ENCODE measurements at regions not wholly inside any gene's neighbourhood (a gene's known extent, or its start where the extent isn't known, plus 50 kb on each side); places are given as distances from the start of the nearest gene placed in this dataset.

GRCh38 chr12:30519535-30519934, 176.1 kb downstream of the IPO8 start:
- TF ChIP-seq, protein P1, sequence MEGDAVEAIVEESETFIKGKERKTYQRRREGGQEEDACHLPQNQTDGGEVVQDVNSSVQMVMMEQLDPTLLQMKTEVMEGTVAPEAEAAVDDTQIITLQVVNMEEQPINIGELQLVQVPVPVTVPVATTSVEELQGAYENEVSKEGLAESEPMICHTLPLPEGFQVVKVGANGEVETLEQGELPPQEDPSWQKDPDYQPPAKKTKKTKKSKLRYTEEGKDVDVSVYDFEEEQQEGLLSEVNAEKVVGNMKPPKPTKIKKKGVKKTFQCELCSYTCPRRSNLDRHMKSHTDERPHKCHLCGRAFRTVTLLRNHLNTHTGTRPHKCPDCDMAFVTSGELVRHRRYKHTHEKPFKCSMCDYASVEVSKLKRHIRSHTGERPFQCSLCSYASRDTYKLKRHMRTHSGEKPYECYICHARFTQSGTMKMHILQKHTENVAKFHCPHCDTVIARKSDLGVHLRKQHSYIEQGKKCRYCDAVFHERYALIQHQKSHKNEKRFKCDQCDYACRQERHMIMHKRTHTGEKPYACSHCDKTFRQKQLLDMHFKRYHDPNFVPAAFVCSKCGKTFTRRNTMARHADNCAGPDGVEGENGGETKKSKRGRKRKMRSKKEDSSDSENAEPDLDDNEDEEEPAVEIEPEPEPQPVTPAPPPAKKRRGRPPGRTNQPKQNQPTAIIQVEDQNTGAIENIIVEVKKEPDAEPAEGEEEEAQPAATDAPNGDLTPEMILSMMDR (optimal IDR thresholded peaks at IDR 0.05 in 1 of 3, IDR thresholded peaks at IDR 0.05 in 1 of 3, conservative IDR thresholded peaks at IDR 0.05 in 1 of 3; ENCODE audit: extremely low read depth in 1 of 3, insufficient read depth in 2 of 3, low read length in 3 of 3): no peak
- TF ChIP-seq EZH2 (IDR thresholded peaks at IDR 0.05; ENCODE audit: low read length): no peak

Measured in keratinocyte (primary cell).